B cell (primary cell): ENCODE measurements at regions not wholly inside any gene's neighbourhood (a gene's known extent, or its start where the extent isn't known, plus 50 kb on each side); places are given as distances from the start of the nearest gene placed in this dataset.

Experiments used
- ATAC-seq: fragments of 200-7000 bp; cut with Tn5 transposase; one replicate; pipeline ENCODE4 v1.10.0; 2021; ENCODE audit warnings: low read depth, mild to moderate bottlenecking, moderate number of reproducible peaks, moderate library complexity
- CTCF ChIA-PET: fragments of 350-600 bp; sonication (Branson Sonifier 250); formaldehyde crosslinking; loops from one replicate; lab custom pipeline; 2021; ENCODE audit warnings: antibody characterized with exemption, inconsistent platforms; lab: Charles Lee
- POLR2A ChIA-PET: fragments of 350-600 bp; sonication (Branson Sonifier 250); formaldehyde crosslinking; loops from one replicate; lab custom pipeline; 2021; ENCODE audit warnings: antibody characterized with exemption; lab: Charles Lee
- DNase-seq: peaks from one replicate; pipeline ENCODE4 v3.0.0; 2013
- H2AFZ ChIP-seq: 2 replicates; pipeline ENCODE4 v1.6.1; 2012; ENCODE audit warnings: mild to moderate bottlenecking, low read depth, low read length; ENCODE audit not compliant: insufficient read depth, poor library complexity, severe bottlenecking
- H3K27ac ChIP-seq, 2 donors: 1 replicate in 1 of 2; 2 replicates in 1 of 2; pipeline ENCODE4 v1.5.1; 2012 to 2013; ENCODE audit warnings: low read length in 2 of 2, mild to moderate bottlenecking in 2 of 2, moderate library complexity in 1 of 2
- H3K27me3 ChIP-seq, 4 experiments: fragments of 200-600 bp in 1 of 4; sonication (generic) in 1 of 4; replicated peaks in 1 of 4; 1 replicate in 2 of 4; 2 replicates in 2 of 4; pipeline versions ENCODE4 v1.6.1 to v1.7.0; 2013 to 2016; ENCODE audit warnings: low read length in 3 of 4, mild to moderate bottlenecking in 2 of 4, mixed read lengths in 1 of 4, moderate library complexity in 1 of 4; ENCODE audit not compliant: insufficient read depth in 4 of 4, control insufficient read depth in 3 of 4; ENCODE audit errors: control extremely low read depth in 1 of 4
- H3K36me3 ChIP-seq, 2 experiments: replicated peaks in 1 of 2; 1 replicate in 1 of 2; 2 replicates in 1 of 2; pipeline versions ENCODE4 v1.6.1 to v1.7.1; 2013; ENCODE audit warnings: low read length in 1 of 2; ENCODE audit not compliant: insufficient read depth in 2 of 2, control insufficient read depth in 1 of 2; ENCODE audit errors: control extremely low read depth in 1 of 2, extremely low read depth in 1 of 2
- H3K4me1 ChIP-seq, 2 donors: fragments of 200-600 bp in 1 of 2; sonication (generic) in 1 of 2; 1 replicate in 1 of 2; 2 replicates in 1 of 2; pipeline versions ENCODE4 v1.5.1 to v1.6.1; 2013 to 2017; ENCODE audit warnings: low read length in 2 of 2; ENCODE audit not compliant: control insufficient read depth in 2 of 2, insufficient read depth in 2 of 2
- H3K4me2 ChIP-seq: replicated peaks from 2 replicates; pipeline ENCODE3; 2012; ENCODE audit warnings: mild to moderate bottlenecking, low read depth, low read length; ENCODE audit not compliant: poor library complexity, severe bottlenecking
- H3K4me3 ChIP-seq, 5 experiments: fragments of 200-600 bp in 1 of 5; sonication (generic) in 1 of 5; 1 replicate in 3 of 5; 2 replicates in 2 of 5; pipeline versions ENCODE4 v1.5.1 to v1.7.0; 2011 to 2016; ENCODE audit warnings: low read length in 4 of 5, mild to moderate bottlenecking in 4 of 5, low read depth in 2 of 5, control low read depth in 1 of 5, moderate library complexity in 1 of 5; ENCODE audit not compliant: insufficient read depth in 1 of 5; ENCODE audit errors: control extremely low read depth in 1 of 5, extremely low read depth in 1 of 5
- H3K79me2 ChIP-seq: fragments of 200-600 bp; sonication (generic); one replicate; pipeline ENCODE4 v1.6.0; 2016; ENCODE audit warnings: low read length; ENCODE audit not compliant: control insufficient read depth, insufficient read depth
- H3K9ac ChIP-seq: fragments of 200-600 bp; sonication (generic); 2 replicates; pipeline ENCODE4 v1.6.1; 2017; ENCODE audit warnings: mild to moderate bottlenecking, low read length, moderate library complexity
- H3K9me3 ChIP-seq, 3 donors: one replicate each; pipeline versions ENCODE4 v1.6.1 to v1.7.1; 2013; ENCODE audit warnings: low read length in 2 of 3; ENCODE audit not compliant: control insufficient read depth in 2 of 3, insufficient read depth in 1 of 3; ENCODE audit errors: control extremely low read depth in 1 of 3
- H4K20me1 ChIP-seq: 2 replicates; pipeline ENCODE4 v1.6.0; 2012; ENCODE audit warnings: mild to moderate bottlenecking, low read length; ENCODE audit not compliant: insufficient read depth, control insufficient read depth, poor library complexity, severe bottlenecking
- H3K27ac Mint-ChIP-seq: one replicate; pipeline ENCODE4 v1.8.0; 2021; ENCODE audit warnings: mixed read lengths
- H3K27me3 Mint-ChIP-seq: one replicate; pipeline ENCODE4 v1.8.0; 2021; ENCODE audit warnings: mixed read lengths
- H3K4me1 Mint-ChIP-seq: one replicate; pipeline ENCODE4 v1.8.0; 2021; ENCODE audit warnings: mixed read lengths
- H3K4me3 Mint-ChIP-seq: one replicate; pipeline ENCODE4 v1.8.0; 2021; ENCODE audit warnings: mixed read lengths
- H3K9me3 Mint-ChIP-seq: one replicate; pipeline ENCODE4 v1.8.0; 2022; ENCODE audit warnings: mixed read lengths; ENCODE audit not compliant: insufficient read depth
- CTCF ChIP-seq: fragments of 200-600 bp; IDR thresholded peaks from one replicate; pipeline ENCODE4 v1.8.0; 2022; ENCODE audit warnings: antibody characterized with exemption, mild to moderate bottlenecking
- EZH2 ChIP-seq: IDR thresholded peaks from 2 replicates; pipeline ENCODE4 v1.6.1; 2012; ENCODE audit warnings: borderline replicate concordance, low read depth, mild to moderate bottlenecking, moderate library complexity, low read length; ENCODE audit not compliant: insufficient read depth, poor library complexity, severe bottlenecking
- WGBS: methylation state at CpG from one replicate; pipeline ENCODE4 v1.1.5; 2013; ENCODE audit warnings: missing lambda C conversion rate; ENCODE audit not compliant: insufficient coverage; 5-methylcytosine and 5-hydroxymethylcytosine counted together
- intact Hi-C: fragments of 100-400 bp; cut with micrococcal nuclease; formaldehyde crosslinking; loops from one replicate; pipeline ENCODE4 v1.10.0; 2022

GRCh38 chr2:45138904-45139303 is 129.7 kb upstream of the SIX2 start:
- POLR2A ChIA-PET = no interaction called here
- no peaks in the 10 kb centered on the region for H3K9me3 Mint-ChIP-seq
- no peaks in the 10 kb centered on the region for H4K20me1 ChIP-seq
- CTCF ChIA-PET = no interaction called here
- no peak overlapping the region for H3K9ac ChIP-seq
- peaks cover 14% of the 10 kb centered on the region for H3K27me3 Mint-ChIP-seq
- intact Hi-C loops = no loop called here
- H3K4me3 Mint-ChIP-seq = no peak overlapping the region
- no peak overlapping the region for H3K4me2 ChIP-seq
- peaks cover 15% of the 10 kb centered on the region for H3K4me1 Mint-ChIP-seq
- ATAC-seq (no peak), DNase-seq (no peak)
- no peaks in the 10 kb centered on the region for H3K9me3 ChIP-seq
- H3K4me3 ChIP-seq = no peak overlapping the region
- TF ChIP-seq CTCF (no peak), EZH2 (no peak)
- no peak overlapping the region for H3K27ac ChIP-seq
- H3K27ac Mint-ChIP-seq = no peak overlapping the region
- WGBS = 90% methylated on average over 2 of the region's 4 CpGs
- H3K36me3 ChIP-seq = no peaks in the 10 kb centered on the region
- no peak overlapping the region for H2AFZ ChIP-seq
- H3K79me2 ChIP-seq = no peaks in the 10 kb centered on the region
- H3K4me1 ChIP-seq = peaks cover 9 to 12% of the 10 kb centered on the region in 2 donors
- peaks cover 0 to 6% (median 2%) of the 10 kb centered on the region in 4 experiments for H3K27me3 ChIP-seq

- ATAC-seq (no peak), DNase-seq (no peak)
- Mint-ChIP-seq H3K4me3 (no peak overlapping the region), H3K9me3 (no peaks in the 10 kb centered on the region), H3K4me1 (peaks cover 22% of the 10 kb centered on the region), H3K27me3 (peaks cover 8% of the 10 kb centered on the region), H3K27ac (no peak overlapping the region)
- TF ChIP-seq EZH2 = no peak
- TF ChIP-seq CTCF = no peak
- Histone ChIP-seq H3K9me3 (no peaks in the 10 kb centered on the region), H4K20me1 (no peaks in the 10 kb centered on the region), H3K4me2 (no peak overlapping the region), H3K36me3 (no peaks in the 10 kb centered on the region), H2AFZ (no peak overlapping the region), H3K27me3 (peaks cover 0 to under 1% (median 0%) of the 10 kb centered on the region in 4 experiments), H3K4me3 (no peak overlapping the region), H3K27ac (no peak overlapping the region), H3K9ac (no peak overlapping the region), H3K79me2 (no peaks in the 10 kb centered on the region), H3K4me1 (peaks cover 14% of the 10 kb centered on the region in 2 donors)
- 87% methylated on average over 5 of the region's 8 CpGs for WGBS
- CTCF ChIA-PET = no interaction called here
- intact Hi-C loops = no loop called here
- POLR2A ChIA-PET = no interaction called here
Observed at GRCh38 chr2:45137966-45138695, 128.9 kb upstream of the SIX2 start.
